ENCODE measurements at regions not wholly inside any gene's neighbourhood (a gene's known extent, or its start where the extent isn't known, plus 50 kb on each side); places are given as distances from the start of the nearest gene placed in this dataset.

GRCh38 chr4:92111493-92111892 is 192.3 kb upstream of the GRID2 start:
- no peak for DNase-seq (ENCODE audit: low read depth)
- Histone ChIP-seq H3K27me3 (ENCODE audit: control insufficient read depth, insufficient read depth, low read length) (no peaks in the 10 kb centered on the region), H3K36me3 (ENCODE audit: control insufficient read depth, insufficient read depth, low read length) (no peaks in the 10 kb centered on the region), H3K4me3 (ENCODE audit: low read depth, low read length) (no peak overlapping the region)
- no peak for TF ChIP-seq CTCF (IDR thresholded peaks at IDR 0.05; ENCODE audit: insufficient read depth, low read length, poor library complexity, severe bottlenecking)

- Histone ChIP-seq H3K4me3 (ENCODE audit: low read depth, low read length) (no peak overlapping the region), H3K36me3 (ENCODE audit: control insufficient read depth, insufficient read depth, low read length) (no peaks in the 10 kb centered on the region), H3K27me3 (ENCODE audit: control insufficient read depth, insufficient read depth, low read length) (no peaks in the 10 kb centered on the region)
- TF ChIP-seq CTCF (IDR thresholded peaks at IDR 0.05; ENCODE audit: insufficient read depth, low read length, poor library complexity, severe bottlenecking) = no peak
- DNase-seq (ENCODE audit: low read depth) = no peak
These were observed 191.0 kb upstream of the GRID2 start for GRCh38 chr4:92112805-92113204.

GRCh38 chr4:92120810-92121498 is 182.8 kb upstream of the GRID2 start:
- Histone ChIP-seq H3K27me3 (ENCODE audit: control insufficient read depth, insufficient read depth, low read length) (no peaks in the 10 kb centered on the region), H3K36me3 (ENCODE audit: control insufficient read depth, insufficient read depth, low read length) (no peaks in the 10 kb centered on the region), H3K4me3 (ENCODE audit: low read depth, low read length) (no peak overlapping the region)
- no peak for DNase-seq (ENCODE audit: low read depth)
- TF ChIP-seq CTCF (IDR thresholded peaks at IDR 0.05; ENCODE audit: insufficient read depth, low read length, poor library complexity, severe bottlenecking) = no peak

GRCh38 chr4:92122911-92123310 is 180.9 kb upstream of the GRID2 start:
- DNase-seq (ENCODE audit: low read depth) = no peak
- Histone ChIP-seq H3K36me3 (ENCODE audit: control insufficient read depth, insufficient read depth, low read length) (no peaks in the 10 kb centered on the region), H3K27me3 (ENCODE audit: control insufficient read depth, insufficient read depth, low read length) (no peaks in the 10 kb centered on the region), H3K4me3 (ENCODE audit: low read depth, low read length) (no peak overlapping the region)
- TF ChIP-seq CTCF (IDR thresholded peaks at IDR 0.05; ENCODE audit: insufficient read depth, low read length, poor library complexity, severe bottlenecking) = no peak

GRCh38 chr4:92128676-92129075 is 175.1 kb upstream of the GRID2 start:
- no peak for TF ChIP-seq CTCF (IDR thresholded peaks at IDR 0.05; ENCODE audit: insufficient read depth, low read length, poor library complexity, severe bottlenecking)
- H3K36me3 ChIP-seq (ENCODE audit: control insufficient read depth, insufficient read depth, low read length) = no peaks in the 10 kb centered on the region
- peak; percentile 5 for DNase-seq (ENCODE audit: low read depth)
- no peak overlapping the region for H3K4me3 ChIP-seq (ENCODE audit: low read depth, low read length)
- no peaks in the 10 kb centered on the region for H3K27me3 ChIP-seq (ENCODE audit: control insufficient read depth, insufficient read depth, low read length)

GRCh38 chr4:92129408-92129994 is 174.3 kb upstream of the GRID2 start:
- Histone ChIP-seq H3K27me3 (ENCODE audit: control insufficient read depth, insufficient read depth, low read length) (no peaks in the 10 kb centered on the region), H3K36me3 (ENCODE audit: control insufficient read depth, insufficient read depth, low read length) (no peaks in the 10 kb centered on the region), H3K4me3 (ENCODE audit: low read depth, low read length) (no peak overlapping the region)
- no peak for TF ChIP-seq CTCF (IDR thresholded peaks at IDR 0.05; ENCODE audit: insufficient read depth, low read length, poor library complexity, severe bottlenecking)
- DNase-seq (ENCODE audit: low read depth) = no peak

Measured in kidney epithelial cell (primary cell).